ENCODE measurements at regions not wholly inside any gene's neighbourhood (a gene's known extent, or its start where the extent isn't known, plus 50 kb on each side); places are given as distances from the start of the nearest gene placed in this dataset.

DNA sequence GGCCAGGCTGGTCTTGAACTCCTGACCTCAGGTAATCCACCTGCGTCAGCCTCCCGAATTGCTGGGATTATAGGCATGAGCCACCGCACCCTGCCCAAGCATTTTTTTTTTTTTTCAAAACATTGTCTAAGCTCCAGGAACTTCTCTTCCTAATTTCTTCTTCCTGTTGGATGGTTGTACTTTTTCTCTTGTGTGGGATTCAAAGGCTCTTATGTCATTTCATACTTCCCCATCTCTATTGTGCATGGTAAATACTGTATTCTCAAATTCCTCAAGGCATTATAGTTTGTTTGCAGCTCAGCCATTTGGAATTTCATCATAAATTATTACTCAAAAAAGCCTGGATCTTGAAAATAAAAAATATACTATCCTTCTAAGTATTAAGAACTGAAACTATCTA is 199.1 kb upstream of the GADL1 start:
- TF ChIP-seq, protein P1, sequence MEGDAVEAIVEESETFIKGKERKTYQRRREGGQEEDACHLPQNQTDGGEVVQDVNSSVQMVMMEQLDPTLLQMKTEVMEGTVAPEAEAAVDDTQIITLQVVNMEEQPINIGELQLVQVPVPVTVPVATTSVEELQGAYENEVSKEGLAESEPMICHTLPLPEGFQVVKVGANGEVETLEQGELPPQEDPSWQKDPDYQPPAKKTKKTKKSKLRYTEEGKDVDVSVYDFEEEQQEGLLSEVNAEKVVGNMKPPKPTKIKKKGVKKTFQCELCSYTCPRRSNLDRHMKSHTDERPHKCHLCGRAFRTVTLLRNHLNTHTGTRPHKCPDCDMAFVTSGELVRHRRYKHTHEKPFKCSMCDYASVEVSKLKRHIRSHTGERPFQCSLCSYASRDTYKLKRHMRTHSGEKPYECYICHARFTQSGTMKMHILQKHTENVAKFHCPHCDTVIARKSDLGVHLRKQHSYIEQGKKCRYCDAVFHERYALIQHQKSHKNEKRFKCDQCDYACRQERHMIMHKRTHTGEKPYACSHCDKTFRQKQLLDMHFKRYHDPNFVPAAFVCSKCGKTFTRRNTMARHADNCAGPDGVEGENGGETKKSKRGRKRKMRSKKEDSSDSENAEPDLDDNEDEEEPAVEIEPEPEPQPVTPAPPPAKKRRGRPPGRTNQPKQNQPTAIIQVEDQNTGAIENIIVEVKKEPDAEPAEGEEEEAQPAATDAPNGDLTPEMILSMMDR (conservative IDR thresholded peaks at IDR 0.05; ENCODE audit: low read depth, low read length) = no peak
- TF ChIP-seq POLR2A (IDR thresholded peaks at IDR 0.05; ENCODE audit: low read depth, low read length) (no peak), RFX5 (IDR thresholded peaks at IDR 0.05; ENCODE audit: low read depth, low read length) (no peak), MAFK (IDR thresholded peaks at IDR 0.05; ENCODE audit: low read depth, low read length) (no peak), RAD21 (IDR thresholded peaks at IDR 0.05; ENCODE audit: low read length) (no peak), CEBPB (IDR thresholded peaks at IDR 0.05; ENCODE audit: low read depth, low read length) (no peak), CHD1 (IDR thresholded peaks at IDR 0.05; ENCODE audit: low read depth, low read length) (no peak), MXI1 (IDR thresholded peaks at IDR 0.05; ENCODE audit: borderline replicate concordance, low read depth, low read length) (no peak)

Measured in IMR-90 (cell line).